IMR-90 (cell line): ENCODE measurements at regions not wholly inside any gene's neighbourhood (a gene's known extent, or its start where the extent isn't known, plus 50 kb on each side); places are given as distances from the start of the nearest gene placed in this dataset.

Source experiments
- CHD1 ChIP-seq: IDR thresholded peaks from 2 replicates; pipeline ENCODE4 v1.6.1; 2012; ENCODE audit warnings: low read depth, low read length, improper control_type of control experiment
- CTCF ChIP-seq: conservative IDR thresholded peaks from 2 replicates; pipeline ENCODE4 v1.5.1; 2012; ENCODE audit warnings: mild to moderate bottlenecking, low read depth, low read length, improper control_type of control experiment
- FOS ChIP-seq: fragments of 150-350 bp; IDR thresholded peaks from 2 replicates; pipeline ENCODE4 v1.6.1; 2016; ENCODE audit warnings: low read depth, low read length
- MXI1 ChIP-seq: IDR thresholded peaks from 2 replicates; pipeline ENCODE4 v1.6.1; 2012; ENCODE audit warnings: low read depth, mild to moderate bottlenecking, low read length, moderate library complexity, borderline replicate concordance
- POLR2A ChIP-seq: IDR thresholded peaks from 2 replicates; pipeline ENCODE4 v1.6.1; 2012; ENCODE audit warnings: mild to moderate bottlenecking, low read depth, low read length
- RAD21 ChIP-seq: IDR thresholded peaks from 2 replicates; pipeline ENCODE4 v1.6.1; 2012; ENCODE audit warnings: low read length, improper control_type of control experiment
- RCOR1 ChIP-seq: IDR thresholded peaks from 2 replicates; pipeline ENCODE4 v1.6.1; 2012; ENCODE audit warnings: mild to moderate bottlenecking, low read length, improper control_type of control experiment; ENCODE audit not compliant: insufficient replicate concordance
- RFX5 ChIP-seq: IDR thresholded peaks from 2 replicates; pipeline ENCODE4 v1.8.0; 2012; ENCODE audit warnings: low read depth, mild to moderate bottlenecking, low read length, moderate library complexity
- SMC3 ChIP-seq: fragments of 150-350 bp; IDR thresholded peaks from 2 replicates; pipeline ENCODE4 v1.6.1; 2016; ENCODE audit warnings: low read depth, mild to moderate bottlenecking, antibody characterized with exemption, low read length, moderate library complexity
- USF2 ChIP-seq: fragments of 150-350 bp; IDR thresholded peaks from 2 replicates; pipeline ENCODE4 v1.6.1; 2017; ENCODE audit warnings: mild to moderate bottlenecking, antibody characterized with exemption, low read length, low read depth

- no peak for TF ChIP-seq POLR2A
- TF ChIP-seq CTCF = no peak
- TF ChIP-seq SMC3 = no peak
- TF ChIP-seq RFX5 = no peak
- TF ChIP-seq MXI1 = no peak
- TF ChIP-seq USF2 = no peak
- no peak for TF ChIP-seq RCOR1
- no peak for TF ChIP-seq RAD21
- no peak for TF ChIP-seq FOS
- TF ChIP-seq CHD1 = no peak
Measured at GRCh38 chr3:177467247-177467985, 270.1 kb upstream of the TBL1XR1 start.
